Spleen (tissue), 11 donors: ENCODE measurements at regions not wholly inside any gene's neighbourhood (a gene's known extent, or its start where the extent isn't known, plus 50 kb on each side); places are given as distances from the start of the nearest gene placed in this dataset.

Experiments used
- DNase-seq: peaks from one replicate; pipeline ENCODE4 v3.0.0-alpha.2; 2020
- H3K27ac ChIP-seq, 8 donors: fragments of 200-600 bp; sonication (generic) in 7 of 8; 1 replicate in 4 of 8; 2 replicates in 4 of 8; pipeline versions ENCODE4 v1.5.0 to v1.8.0; 2016 to 2021; ENCODE audit warnings: inconsistent platforms in 4 of 8, mild to moderate bottlenecking in 4 of 8, moderate library complexity in 1 of 8
- H3K27me3 ChIP-seq, 7 donors: fragments of 200-600 bp; sonication (generic) in 6 of 7; replicated peaks in 1 of 7; 1 replicate in 4 of 7; 2 replicates in 3 of 7; pipeline versions ENCODE4 v1.5.0 to v1.8.0; 2016 to 2021; ENCODE audit warnings: inconsistent platforms in 3 of 7, mild to moderate bottlenecking in 1 of 7
- H3K36me3 ChIP-seq, 6 donors: fragments of 200-600 bp; sonication (generic) in 5 of 6; 1 replicate in 4 of 6; 2 replicates in 2 of 6; pipeline versions ENCODE4 v1.5.0 to v1.8.0; 2016 to 2021; ENCODE audit warnings: inconsistent platforms in 2 of 6
- H3K4me1 ChIP-seq, 6 donors: fragments of 200-600 bp; sonication (generic) in 5 of 6; 1 replicate in 3 of 6; 2 replicates in 3 of 6; pipeline versions ENCODE4 v1.5.0 to v1.8.0; 2016 to 2021; ENCODE audit warnings: inconsistent platforms in 3 of 6
- H3K4me3 ChIP-seq, 8 donors: fragments of 200-600 bp; sonication (generic) in 7 of 8; 1 replicate in 4 of 8; 2 replicates in 4 of 8; pipeline versions ENCODE4 v1.5.0 to v1.8.0; 2016 to 2021; ENCODE audit warnings: inconsistent platforms in 4 of 8, mild to moderate bottlenecking in 4 of 8, moderate library complexity in 2 of 8
- H3K9me3 ChIP-seq, 8 donors: fragments of 200-600 bp; sonication (generic) in 7 of 8; 1 replicate in 4 of 8; 2 replicates in 4 of 8; pipeline versions ENCODE4 v1.5.0 to v1.8.0; 2016 to 2021; ENCODE audit warnings: inconsistent platforms in 4 of 8
- CTCF ChIP-seq, 11 experiments: fragments of 200-600 bp in 7 of 11; fragments of 450-650 bp in 4 of 11; sonication (generic) in 4 of 11; IDR thresholded peaks in 8 of 11; conservative IDR thresholded peaks in 3 of 11; 1 replicate in 7 of 11; 2 replicates in 4 of 11; pipeline versions ENCODE4 v1.4.0 to v1.8.0; 2016 to 2021; ENCODE audit warnings: antibody characterized with exemption in 11 of 11, inconsistent platforms in 4 of 11, mild to moderate bottlenecking in 1 of 11
- POLR2A ChIP-seq, 3 donors: fragments of 450-650 bp; IDR thresholded peaks; one replicate each; pipeline ENCODE4 v1.5.1; 2017; ENCODE audit warnings: antibody characterized with exemption in 3 of 3, mild to moderate bottlenecking in 1 of 3
- POLR2AphosphoS5 ChIP-seq, 3 donors: sonication (generic); formaldehyde crosslinking; IDR thresholded peaks; one replicate each; pipeline ENCODE4 v1.5.1; 2017; ENCODE audit warnings: antibody characterized with exemption in 3 of 3
- WGBS, 5 donors: extraction: QIAGEN DNeasy Blood & Tissue Kit in 3 of 5; methylation state at CpG; one replicate each; pipeline versions ENCODE4 v1.1.5 to v1.1.7; 2013 to 2018; 5-methylcytosine and 5-hydroxymethylcytosine counted together
- intact Hi-C: fragments of 100-400 bp; cut with DNase I; formaldehyde crosslinking; loops from one replicate; pipeline ENCODE4 v1.15.0; 2023; ENCODE audit warnings: low total_unique reads
- donor health status: healthy with polysubstance abuse.
- donor health status: DM: no; HTN: no; CAD: no; lungs with moderate emphysema.
- donor health status: DM: no; HTN: no; CAD: no.
- donor health status: Bipolar disorder and iron deficiency.
- donor health status: healthy.
- donor health status: DM: no; HTN: no; CAD: no.
- donor health status: DM: yes; HTN: yes; CAD: no.

- intact Hi-C loops: no loop called here
- no peaks in the 10 kb centered on the region for H3K9me3 ChIP-seq
- TF ChIP-seq POLR2A (IDR thresholded peaks at IDR 0.05) (no peak), POLR2AphosphoS5 (IDR thresholded peaks at IDR 0.05) (no peak), CTCF (IDR thresholded peaks at IDR 0.05 in 8 of 11, conservative IDR thresholded peaks at IDR 0.05 in 3 of 11) (no peak)
- peaks cover 0 to 100% (median 4%) of the 10 kb centered on the region in 7 donors for H3K27me3 ChIP-seq
- H3K4me1 ChIP-seq: peaks cover 0 to 19% (median 7%) of the 10 kb centered on the region in 6 donors
- no peak overlapping the region for H3K27ac ChIP-seq
- H3K4me3 ChIP-seq: no peak overlapping the region
- DNase-seq: no peak
- WGBS, 5 donors: 56 to 79% (median 71%) methylated on average over 3 to 8 of the region's 8 CpGs
- no peaks in the 10 kb centered on the region for H3K36me3 ChIP-seq
Measured at GRCh38 chr9:131809941-131810344, 70.1 kb upstream of the RAPGEF1 start.

GRCh38 chr9:131808291-131808690 lies 68.4 kb upstream of the RAPGEF1 start:
- DNase-seq: no peak
- H3K27ac ChIP-seq: no peak overlapping the region
- 77 to 86% (median 83%) methylated on average over 7 of the region's 7 CpGs for WGBS, 5 donors
- H3K4me3 ChIP-seq: no peak overlapping the region
- intact Hi-C loops: no loop called here
- no peaks in the 10 kb centered on the region for H3K9me3 ChIP-seq
- no peaks in the 10 kb centered on the region for H3K36me3 ChIP-seq
- H3K27me3 ChIP-seq: peaks cover 0 to 98% (median 4%) of the 10 kb centered on the region in 7 donors
- peaks cover 0 to 9% (median under 1%) of the 10 kb centered on the region in 6 donors for H3K4me1 ChIP-seq
- TF ChIP-seq POLR2AphosphoS5 (IDR thresholded peaks at IDR 0.05) (no peak), POLR2A (IDR thresholded peaks at IDR 0.05) (no peak), CTCF (IDR thresholded peaks at IDR 0.05 in 8 of 11, conservative IDR thresholded peaks at IDR 0.05 in 3 of 11) (no peak)

- DNase-seq: no peak
Measured at GRCh38 chr9:131807144-131807983, 67.5 kb upstream of the RAPGEF1 start.

More at GRCh38 chr9:131807144-131807983, 67.5 kb upstream of the RAPGEF1 start:
- peaks cover 0 to 6% (median 0%) of the 10 kb centered on the region in 6 donors for H3K4me1 ChIP-seq
- WGBS, 5 donors: 8 to 12% (median 10%) methylated on average over 16 to 19 of the region's 19 CpGs
- H3K9me3 ChIP-seq: no peaks in the 10 kb centered on the region
- H3K4me3 ChIP-seq: no peak overlapping the region
- peaks cover 0 to 96% (median 4%) of the 10 kb centered on the region in 7 donors for H3K27me3 ChIP-seq
- H3K36me3 ChIP-seq: no peaks in the 10 kb centered on the region
- no peak overlapping the region for H3K27ac ChIP-seq
- intact Hi-C loops: no loop called here
- no peak for TF ChIP-seq POLR2AphosphoS5 (IDR thresholded peaks at IDR 0.05)
- no peak for TF ChIP-seq POLR2A (IDR thresholded peaks at IDR 0.05)
- TF ChIP-seq CTCF (IDR thresholded peaks at IDR 0.05 in 8 of 11, conservative IDR thresholded peaks at IDR 0.05 in 3 of 11): no peak
